HG02870 (cell line): ENCODE measurements at regions not wholly inside any gene's neighbourhood (a gene's known extent, or its start where the extent isn't known, plus 50 kb on each side); places are given as distances from the start of the nearest gene placed in this dataset.

Experiments used
- ATAC-seq: cut with Tn5 transposase; IDR thresholded peaks from one replicate; pipeline ENCODE4 v1.9.1; 2021; ENCODE audit warnings: mild to moderate bottlenecking, moderate library complexity; ENCODE audit not compliant: unreplicated experiment

DNA sequence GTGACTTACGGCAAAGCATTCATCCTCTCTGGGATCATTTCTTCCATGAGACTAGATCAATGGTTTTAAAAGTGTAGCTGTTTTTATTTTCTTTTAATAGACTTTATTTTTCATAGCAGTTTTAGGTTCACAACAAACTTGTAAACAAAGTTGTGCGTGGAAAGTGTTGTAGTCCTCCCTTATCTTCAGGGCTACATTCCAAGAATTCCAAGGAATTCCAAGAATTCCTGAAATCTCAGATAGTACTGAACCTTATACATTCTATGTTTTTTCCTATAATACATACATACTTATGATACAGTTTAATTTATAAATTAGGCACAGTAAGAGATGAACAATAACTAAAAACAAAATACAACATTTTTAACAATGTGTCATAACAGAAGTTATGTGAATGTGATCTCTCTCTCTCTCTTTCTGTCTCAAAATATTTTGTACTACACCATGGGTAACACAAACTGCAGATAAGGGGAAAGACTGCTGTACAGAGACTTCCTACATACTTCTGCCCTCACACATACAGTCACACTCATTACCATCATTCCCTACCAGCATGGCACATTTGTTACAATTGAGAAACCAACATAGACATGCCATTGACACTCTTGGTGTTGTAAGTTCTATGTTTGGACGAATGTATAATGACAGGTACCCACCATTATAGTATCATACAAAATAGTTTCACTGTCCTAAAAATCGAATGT lies 1933.2 kb upstream of the WWC1 start:
- no peak for ATAC-seq

DNA sequence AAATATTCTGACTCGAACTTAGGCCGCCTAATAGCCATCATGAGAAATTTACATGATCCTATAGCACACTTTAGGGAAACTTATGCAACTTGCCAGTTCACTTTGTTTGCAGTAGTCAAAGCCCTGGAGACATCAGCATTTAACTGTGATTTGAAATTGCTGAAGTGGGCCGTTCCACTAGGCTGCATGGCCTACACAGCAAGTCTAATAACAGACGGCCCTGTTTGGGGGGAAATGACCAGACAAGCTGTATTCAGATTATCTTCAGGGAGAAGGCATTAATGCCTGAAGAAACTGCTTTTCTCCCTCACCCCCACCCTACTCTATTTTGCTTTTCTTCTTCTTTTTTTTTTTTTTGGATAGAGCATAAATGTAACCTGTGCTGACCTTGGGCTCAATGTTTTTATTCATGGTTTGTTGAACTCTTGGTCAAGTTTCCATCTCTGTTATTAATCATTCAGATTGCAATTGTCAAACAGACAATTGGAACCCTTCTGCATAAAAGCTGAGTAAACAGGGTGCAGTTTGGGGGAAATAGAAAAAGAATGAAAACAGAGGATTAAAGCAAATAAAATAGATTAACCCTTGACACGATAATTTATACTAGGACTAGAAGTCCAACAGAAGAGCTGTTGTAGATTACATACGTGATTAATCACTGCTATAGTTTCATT lies 1928.2 kb upstream of the WWC1 start:
- no peak for ATAC-seq

DNA sequence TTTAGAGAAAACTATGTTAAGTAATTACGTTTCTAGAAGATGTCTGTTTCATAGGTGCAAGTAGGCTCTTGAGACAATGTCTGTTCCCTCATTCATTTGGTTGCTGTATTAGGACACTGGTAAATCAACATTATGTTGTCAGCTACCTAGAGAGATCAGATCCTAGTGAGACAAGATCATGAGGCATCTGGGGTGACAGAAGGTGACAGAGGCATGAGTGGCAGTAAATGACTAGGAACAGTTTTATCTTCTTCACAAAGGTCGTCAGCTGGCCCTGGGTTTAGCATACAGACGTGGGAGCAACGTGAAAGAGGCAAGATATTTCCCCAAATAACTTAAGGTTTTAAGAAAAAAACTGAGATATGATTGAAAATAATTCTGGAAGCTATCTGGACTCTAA lies 1926.3 kb upstream of the WWC1 start:
- no peak for ATAC-seq

DNA sequence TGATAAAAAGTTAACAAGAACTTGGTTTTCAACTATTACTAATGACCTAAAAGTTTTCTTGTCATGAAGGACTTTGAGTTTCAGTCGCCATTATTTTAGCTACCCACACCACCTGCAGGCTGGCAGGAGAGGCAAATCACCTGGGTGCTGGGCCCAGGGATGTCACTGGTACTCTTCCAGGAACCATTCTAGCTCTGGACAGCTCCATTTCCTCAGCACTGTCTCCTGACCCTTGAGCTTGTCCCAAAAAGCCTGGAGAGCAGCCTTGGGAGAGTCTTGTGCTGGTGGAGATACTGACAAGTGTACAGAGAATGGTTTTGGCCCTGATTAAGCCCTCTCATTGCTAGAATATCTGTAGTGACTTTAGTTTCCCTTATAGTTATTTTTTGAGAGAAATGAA lies 1924.1 kb upstream of the WWC1 start:
- ATAC-seq = no peak

DNA sequence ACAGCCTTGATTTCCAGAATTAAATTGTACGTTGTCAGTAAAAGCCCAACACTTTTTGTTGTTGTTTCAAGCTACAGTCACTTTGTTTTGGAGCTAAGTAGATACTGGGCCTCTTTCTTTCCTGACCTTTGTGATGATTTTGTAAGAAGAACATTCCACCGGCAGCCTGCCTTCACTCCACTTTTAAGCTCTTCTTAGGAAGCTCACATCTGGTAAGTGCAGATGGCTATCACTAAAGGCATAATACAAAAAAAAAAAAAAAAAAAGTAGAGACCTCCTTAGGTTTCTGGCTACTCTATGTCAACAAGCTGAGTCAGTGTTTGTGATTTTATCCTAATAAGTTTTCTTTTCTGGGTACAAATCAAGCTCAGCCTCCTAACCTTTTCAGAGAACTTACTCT lies 1922.1 kb upstream of the WWC1 start:
- ATAC-seq = no peak

DNA sequence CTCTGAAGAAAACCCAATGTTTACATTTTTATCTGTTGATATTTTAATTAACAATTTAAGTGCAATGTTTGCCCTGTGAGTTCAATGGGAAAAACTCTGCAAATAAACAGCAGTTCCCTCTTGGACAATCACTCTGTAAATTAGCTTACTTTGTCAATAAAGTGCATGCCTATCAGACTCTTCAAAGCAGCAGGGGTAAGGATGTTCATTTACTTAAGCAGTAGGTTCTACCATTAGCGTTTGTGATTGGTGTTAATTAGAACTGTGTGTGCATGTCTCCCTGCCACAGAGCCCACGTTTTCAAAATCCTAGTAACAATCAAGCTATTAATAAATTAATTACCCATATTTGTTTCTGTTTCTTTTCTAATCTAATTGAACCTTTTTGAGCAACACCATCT lies 1921.6 kb upstream of the WWC1 start:
- ATAC-seq = no peak

DNA sequence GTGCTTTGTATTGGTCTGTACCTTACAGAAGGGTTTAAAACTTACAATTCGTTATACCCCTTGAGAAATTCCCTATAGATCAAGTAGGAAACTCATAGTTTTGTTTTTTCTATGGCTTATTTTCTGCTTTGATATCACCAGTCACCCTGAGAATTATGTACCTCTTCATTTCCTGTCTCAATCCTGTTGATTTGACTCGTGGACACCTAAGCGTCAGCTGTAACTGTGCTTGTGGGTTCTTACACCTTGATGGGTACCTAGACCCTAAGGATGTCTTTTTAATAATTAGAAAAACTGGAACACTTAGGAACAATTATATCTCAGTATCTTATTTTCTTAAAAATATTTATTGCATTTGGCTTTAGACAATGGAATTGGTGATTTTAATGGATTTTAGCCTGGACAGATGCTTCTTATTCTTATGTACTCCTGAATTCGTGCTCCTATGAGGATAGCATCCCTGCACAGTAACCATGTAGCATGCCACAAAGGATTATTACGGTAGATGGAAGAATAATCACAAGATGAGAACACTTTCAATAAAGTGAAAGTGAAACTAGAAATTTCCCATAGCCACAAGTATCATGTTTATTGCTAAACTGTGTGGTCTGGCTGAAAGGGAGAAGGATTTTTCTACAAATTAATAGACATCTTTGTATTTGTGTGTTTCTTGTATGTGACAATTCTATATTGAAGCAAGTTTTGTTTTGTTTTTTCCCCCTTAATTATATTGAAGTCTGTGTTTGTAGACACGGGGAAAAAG lies 1920.3 kb upstream of the WWC1 start:
- no peak for ATAC-seq

DNA sequence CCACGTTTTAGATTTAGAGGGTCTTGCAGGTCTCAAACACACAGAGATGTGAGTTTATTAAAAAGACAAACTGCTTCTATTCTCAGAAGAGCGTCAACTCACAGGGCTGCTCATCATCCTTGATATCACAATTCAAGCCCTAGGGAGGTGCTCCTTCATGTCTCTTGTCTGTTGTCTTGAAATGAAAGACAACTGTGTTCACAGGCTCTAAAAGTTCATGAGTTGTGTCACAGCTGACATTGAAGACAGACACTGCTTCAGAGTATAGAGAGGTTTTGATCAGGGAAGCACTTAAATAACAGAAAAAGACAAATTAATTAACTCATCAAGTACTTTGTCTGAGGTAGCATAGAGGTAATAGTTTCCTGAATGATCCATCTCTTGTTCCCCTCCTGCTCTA lies 1917.6 kb upstream of the WWC1 start:
- no peak for ATAC-seq

DNA sequence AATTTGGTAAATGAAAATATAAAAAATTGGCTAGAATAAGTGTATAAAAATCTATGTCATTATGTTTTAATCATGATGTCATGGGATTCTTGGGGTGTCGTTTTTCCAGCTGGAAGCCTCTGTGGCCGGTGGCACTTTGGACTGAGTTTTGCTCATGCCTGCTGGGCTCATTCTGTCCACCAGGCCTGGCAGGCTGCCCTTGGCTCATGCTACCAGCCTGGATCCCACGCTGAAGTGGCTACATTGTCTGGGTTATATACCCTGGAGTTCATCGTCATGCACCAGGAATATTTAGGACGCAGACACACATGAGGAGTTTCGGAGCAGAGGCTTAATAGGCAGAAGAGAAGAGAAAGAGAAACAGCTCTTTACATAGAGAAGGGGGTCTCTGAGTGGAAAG lies 1913.7 kb upstream of the WWC1 start:
- no peak for ATAC-seq

DNA sequence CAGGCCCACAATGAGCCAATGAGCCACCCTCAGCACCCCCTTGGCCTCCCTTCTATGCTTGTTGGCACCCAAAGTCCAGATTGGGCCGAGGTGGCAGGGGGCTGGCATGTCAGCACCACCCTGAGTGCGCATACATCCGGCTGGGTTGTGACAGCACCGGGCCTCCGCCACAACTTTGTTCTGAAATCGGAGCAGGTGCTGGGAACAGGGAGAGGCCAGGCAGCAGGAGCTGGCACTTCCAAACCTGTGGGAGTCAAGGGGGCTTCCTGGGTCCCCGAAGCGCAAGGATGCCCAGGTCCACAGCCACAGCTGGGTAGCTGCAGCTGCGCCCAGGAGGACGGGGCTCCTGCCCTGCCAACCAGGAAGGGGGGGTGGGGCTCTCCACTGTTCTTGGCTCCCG lies 1911.9 kb upstream of the WWC1 start:
- no peak for ATAC-seq

DNA sequence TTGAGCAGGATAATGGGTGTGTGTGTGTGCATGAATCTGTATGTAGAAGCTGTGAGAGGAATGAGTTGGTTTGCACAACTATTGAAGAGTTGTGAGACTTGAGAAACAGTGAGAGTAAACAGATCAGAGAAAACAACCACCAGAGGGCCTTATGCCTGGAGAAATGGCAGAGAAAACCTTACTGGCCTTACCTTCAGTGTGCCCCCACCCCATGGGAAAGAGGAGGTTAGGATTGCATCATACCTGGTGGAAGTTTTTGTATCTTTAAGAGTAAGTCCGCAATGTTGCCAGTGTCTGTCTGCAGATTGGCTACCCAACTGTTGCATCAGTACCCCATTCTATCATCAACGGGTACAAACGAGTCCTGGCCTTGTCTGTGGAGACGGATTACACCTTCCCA lies 1909.4 kb upstream of the WWC1 start:
- no peak for ATAC-seq

DNA sequence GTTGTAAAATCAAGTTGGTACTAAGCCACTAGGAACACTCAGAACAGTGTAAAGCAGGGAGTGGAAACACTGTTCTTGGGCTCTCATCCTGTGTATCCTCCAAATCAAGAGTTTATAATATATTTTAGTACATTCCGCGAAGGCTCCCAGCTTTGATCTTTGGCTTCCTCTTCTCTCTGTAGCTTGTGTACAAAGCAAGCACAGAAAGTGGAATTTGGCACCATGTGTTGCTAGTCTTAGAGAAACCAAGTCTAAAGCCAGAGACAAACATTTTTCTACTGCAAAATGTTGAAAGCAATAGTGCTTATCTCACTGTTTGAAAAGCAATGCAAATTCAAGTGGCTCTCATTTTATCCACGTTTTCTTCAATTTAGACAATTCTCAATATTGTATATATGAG lies 1893.3 kb upstream of the WWC1 start:
- no peak for ATAC-seq

DNA sequence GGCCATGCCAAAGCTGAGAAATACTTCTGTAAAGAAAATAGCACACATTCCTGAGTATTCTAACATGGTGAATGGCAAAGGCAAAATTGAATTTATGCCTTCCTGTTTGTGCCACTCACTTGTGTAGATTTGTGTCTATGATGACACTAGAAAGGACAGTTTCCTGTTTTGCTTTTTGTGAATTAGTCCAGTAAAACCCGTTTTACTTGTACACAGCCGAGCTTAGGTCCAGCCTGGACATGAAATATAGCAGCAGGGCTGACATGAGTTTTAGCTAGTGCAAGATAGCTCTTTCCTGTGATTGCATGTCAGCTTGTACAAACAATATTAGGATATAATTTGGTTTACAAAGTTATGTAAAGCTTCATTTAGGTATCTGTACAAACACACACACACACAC lies 1891.7 kb upstream of the WWC1 start:
- ATAC-seq = no peak

DNA sequence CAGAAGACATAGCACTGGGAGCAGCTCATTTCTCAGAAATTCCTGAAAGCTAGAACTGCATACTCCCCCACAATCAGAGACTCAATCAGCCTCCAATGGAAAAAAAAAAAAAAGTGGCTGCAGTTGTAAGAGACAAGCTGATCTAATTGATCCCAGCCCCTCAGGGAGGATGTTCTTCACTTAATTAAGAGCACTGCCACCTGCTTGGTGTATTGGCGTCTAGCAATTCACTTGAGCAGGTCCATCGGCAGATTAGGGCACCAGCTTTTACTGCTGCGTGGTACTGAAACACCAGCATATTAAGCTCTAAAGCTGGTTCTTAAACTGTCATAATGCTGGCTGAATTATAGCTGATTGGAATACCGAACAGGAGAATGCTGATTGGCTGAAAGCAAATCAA lies 1890.1 kb upstream of the WWC1 start:
- no peak for ATAC-seq

DNA sequence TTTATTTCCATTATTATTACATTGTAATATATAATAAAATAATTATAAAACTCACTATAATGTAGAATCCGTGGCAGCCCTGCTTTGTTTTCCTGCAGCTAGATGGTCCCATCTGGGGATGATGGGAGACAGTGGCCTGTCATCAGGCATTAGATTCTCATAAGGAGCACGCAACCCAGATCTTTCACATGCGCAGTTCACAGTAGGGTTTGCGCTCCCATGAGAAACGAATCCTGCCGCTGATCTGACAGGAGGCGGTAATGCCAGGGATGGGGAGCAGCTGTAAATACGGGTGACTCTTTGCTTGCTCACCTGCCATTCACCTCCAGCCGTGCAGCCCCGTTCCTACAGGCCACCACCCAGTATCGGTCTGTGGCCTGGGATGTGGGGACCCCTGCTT lies 1879.3 kb upstream of the WWC1 start:
- no peak for ATAC-seq

DNA sequence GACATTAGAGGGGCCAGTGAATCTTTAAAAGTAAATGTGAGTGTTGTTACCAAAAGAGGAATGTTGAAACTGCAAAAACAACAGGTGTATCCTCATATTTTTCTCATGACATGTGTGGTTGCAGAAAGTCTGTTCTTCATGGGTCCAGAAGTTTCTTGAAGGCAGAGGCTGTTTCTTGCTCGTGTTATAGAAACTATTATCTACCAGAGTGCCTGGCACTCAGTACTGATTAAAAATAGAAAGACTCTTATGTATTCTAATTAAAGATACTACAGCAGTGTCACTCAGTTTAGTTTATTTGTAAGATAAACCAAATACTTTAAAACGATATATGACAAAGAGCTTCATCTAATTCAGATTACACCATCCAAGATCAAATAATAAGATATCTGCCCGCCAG lies 1864.2 kb upstream of the WWC1 start:
- no peak for ATAC-seq

DNA sequence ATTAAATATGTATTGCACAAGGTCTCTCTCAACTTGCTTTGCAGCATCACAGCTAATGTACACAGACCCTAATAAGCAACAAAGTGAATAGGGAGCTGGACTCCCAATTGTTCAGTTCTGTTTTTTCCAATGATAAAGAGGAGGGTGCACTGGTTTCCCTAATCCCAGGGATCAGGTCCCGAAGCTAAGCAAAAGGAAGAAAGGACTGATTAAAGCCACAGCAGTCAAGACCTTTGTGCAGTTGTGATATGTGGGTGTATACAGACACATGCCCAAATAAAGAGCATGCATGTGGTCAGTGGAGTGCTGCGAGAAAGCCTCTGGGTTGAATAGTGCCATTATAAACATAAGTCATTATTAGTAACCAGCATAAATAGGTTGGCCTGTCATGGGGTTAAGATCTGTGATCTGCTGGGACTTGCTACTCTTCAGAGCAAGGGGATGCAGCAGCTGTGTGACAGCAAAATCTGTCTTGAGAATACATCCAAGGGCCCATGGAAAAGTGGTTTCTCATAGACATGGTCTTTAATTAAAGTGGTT lies 1863.1 kb upstream of the WWC1 start:
- ATAC-seq = no peak

DNA sequence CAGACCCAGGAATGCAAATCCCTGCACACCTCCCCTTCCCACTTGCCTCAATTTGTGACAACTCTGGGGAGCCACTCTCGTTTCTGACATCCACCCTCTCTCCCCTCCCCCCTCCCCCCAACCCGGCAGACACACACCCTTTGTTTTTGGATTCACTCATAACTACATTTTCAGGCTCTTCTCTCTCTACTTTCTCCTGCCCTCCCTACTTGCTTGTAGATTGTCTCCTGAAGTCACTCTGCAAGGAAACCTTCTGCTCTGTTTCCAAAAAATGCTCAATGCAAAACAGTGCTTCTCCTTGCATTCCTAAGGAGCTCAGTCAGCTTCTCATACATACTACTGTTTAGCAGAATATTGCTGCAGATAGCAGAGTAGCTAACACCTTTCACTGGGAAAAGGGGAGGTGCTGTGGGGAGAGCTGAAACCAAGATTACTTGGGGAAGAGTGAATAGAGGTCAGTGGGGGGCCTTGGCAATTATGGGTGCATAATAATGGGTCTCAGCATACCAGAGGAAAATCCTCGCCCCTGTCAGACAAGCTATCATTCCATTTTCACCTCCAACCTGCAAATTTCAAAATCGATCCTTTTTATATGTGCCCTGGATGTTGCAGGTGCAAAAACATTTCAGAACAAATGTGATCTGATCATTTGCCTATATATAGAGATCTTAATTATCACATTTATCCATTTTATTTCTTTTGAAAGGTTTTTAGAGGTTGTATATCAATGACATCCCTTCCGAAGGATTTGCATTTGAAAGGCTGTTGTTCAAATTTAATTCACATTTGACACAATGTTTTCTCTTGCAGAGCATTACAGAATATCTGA lies 1860.7 kb upstream of the WWC1 start:
- no peak for ATAC-seq

DNA sequence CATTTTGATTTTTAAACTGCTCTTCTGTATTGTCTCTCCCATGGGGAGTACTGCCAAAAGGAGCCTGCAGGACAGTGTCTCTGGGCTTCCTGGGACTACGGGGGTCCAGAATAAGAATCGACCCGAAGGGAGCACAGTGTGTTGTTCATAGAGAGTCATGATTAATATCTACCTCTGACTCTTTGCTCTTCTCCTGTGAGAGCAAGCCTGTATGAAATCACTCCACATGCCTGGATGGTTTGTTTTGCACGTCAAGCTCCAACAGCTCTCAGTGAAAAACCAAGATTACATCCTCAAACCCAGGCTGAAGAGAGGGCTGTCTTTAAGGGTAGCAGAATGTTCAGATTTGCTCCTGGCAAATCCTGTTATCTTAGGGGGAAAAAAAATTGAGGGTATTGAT lies 1860.0 kb upstream of the WWC1 start:
- no peak for ATAC-seq

DNA sequence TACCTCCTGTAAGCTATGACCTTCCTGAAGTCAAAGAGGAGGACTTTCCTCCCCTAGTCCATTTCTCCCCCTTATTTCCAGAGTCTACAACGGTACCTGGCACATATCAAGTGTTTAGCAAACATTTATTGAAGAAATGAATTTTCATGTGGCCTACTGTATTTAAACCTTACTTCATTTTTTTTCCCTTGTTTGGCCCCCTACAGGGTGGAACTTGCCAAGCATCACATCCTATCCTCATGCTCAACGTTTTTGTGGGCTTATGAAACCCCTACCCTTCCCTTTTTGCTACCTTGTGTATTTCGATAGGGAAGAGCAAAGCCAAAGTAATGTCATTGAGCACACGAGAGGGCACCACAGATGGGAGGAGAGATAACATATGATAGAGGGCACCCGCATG lies 1857.8 kb upstream of the WWC1 start:
- no peak for ATAC-seq

DNA sequence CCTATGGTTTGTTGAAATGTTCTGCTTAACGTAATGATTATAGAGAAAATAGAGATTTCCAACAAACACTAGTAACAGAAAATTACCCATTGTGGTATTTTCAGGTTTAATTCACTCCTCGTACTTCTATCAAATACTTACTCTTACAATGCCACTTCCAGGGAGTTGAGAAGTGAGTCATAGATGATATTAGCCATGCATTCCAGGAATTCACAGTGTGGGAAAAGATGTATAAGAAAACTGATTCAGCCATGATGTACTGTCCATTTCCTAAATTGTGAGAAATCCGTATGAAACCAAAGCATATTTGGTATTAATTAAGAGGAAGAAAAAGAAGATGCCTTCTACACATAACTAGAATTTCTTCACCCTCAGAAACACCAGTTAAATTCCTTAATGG lies 1854.6 kb upstream of the WWC1 start:
- ATAC-seq = no peak
